ENCODE measurements at regions not wholly inside any gene's neighbourhood (a gene's known extent, or its start where the extent isn't known, plus 50 kb on each side); places are given as distances from the start of the nearest gene placed in this dataset.
"Not testable (repeated sequence)": the region's sequence is repeated elsewhere in the genome, so short reads cannot be mapped to it uniquely, and the experiment has no call there.

DNA sequence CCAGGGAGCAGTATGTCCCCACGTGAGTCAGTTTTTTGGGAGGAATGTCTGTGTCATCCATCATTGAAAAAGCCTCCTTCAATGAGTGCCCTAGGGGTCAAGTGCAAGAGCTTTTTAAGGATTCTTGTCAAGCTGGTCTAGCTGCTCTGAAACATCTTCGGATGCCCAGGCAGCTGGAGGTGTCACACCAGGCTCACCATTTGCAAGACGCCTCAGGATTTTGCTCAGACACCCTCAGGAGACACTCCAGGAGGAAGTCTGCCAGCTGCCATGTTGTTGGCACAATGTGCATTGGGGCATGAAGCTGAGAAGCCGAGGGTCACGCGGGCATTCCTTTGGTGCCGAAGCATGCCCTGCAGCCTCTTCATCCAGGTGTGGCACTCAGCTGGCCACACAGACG lies 111.1 kb upstream of the S1PR3 start:
- DNase-seq = no peak

DNA sequence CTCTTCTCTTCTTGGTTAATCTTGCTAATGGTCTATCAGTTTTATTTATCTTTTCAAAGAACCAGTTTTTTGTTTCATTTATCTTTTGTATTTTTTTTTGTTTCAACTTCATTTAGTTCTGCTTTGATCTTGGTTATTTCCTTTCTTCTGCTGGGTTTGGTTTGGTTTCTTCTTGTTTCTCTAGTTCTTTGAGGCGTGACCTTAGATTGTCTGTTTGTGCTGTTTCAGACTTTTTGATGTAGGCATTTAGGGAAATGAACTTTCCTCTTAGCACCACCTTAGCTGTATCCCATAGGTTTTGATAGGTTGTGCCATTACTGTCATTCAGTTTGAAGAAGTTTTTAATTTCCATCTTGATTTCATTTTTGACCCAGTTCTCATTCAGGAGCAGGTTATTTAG lies 107.0 kb upstream of the S1PR3 start:
- not testable (repeated sequence) for DNase-seq

DNA sequence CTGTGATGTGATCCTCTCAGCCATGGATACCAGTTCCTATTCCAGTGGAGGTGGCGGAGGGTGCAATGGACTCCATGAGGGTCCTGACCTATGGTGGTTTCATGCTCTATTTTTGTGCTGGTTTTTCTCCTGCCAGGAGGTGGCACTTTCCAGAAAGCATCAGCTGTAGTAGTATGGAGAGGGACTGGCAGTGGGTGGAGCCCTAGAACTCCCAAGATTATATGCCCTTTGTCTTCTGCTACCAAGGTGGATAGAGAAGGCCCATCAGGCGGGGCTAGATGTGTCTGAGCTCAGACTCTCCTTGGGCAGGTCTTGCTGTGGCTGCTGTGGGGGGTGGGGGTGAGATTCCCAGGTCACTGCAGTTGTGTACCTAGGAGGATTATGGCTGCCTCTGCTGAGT lies 104.5 kb upstream of the S1PR3 start:
- not testable (repeated sequence) for DNase-seq

DNA sequence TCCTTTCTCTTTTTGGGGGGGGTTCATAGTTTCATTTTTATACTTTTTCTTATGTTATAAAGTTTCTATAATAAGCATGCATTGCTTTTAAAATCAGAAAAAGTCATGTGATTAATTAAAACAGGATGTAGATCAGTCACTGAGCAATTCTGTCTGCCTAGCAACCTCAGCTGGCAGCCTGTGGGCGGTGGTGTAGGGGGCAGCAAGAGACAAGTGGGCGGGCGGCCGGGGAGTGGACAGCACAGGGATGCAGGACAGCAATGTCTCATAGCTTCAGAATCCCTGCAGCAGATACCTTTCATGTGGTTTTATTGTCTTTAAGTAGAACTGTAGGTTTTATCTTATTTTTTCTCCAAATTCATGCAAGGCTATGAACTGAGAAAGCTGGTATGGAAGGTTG lies 101.9 kb upstream of the S1PR3 start:
- DNase-seq = no peak

DNA sequence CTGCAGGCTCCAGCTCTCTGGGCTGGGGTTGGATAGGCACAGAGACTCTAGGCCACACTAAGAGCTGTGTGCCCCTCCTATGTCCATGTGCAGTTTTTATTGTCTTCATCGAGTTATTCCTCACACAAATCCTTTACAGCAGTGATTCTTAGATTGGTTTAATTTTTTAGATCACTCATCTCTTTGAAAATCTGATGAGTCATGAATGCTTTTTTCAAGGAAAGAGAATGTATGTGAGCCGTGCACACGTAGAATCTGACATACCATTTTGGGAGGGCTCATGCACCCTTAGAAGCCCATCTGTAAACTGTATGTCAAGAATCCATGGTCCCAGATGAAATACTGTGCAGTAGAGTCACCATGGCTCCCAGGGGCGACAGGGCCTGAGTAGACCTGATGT lies 100.7 kb upstream of the S1PR3 start:
- DNase-seq = no peak

DNA sequence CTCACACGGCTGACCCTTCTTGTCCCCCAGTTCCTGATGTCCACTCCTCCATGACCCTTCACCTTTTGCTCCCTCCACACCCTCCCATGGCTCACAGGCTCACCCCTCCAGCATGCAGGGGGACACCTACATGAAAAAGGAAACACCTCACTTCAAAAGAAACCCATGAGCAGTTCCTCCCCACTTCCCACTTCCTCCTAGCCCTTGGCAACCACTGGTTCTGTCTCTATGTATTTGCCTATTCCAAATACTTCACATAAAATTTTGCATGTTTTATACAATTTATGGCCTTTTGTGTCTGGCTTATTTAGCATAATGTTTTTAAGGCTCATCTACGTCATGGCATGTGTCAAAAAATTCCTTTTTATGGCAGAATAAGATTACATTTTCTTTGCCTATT lies 100.2 kb upstream of the S1PR3 start:
- DNase-seq = no peak

DNA sequence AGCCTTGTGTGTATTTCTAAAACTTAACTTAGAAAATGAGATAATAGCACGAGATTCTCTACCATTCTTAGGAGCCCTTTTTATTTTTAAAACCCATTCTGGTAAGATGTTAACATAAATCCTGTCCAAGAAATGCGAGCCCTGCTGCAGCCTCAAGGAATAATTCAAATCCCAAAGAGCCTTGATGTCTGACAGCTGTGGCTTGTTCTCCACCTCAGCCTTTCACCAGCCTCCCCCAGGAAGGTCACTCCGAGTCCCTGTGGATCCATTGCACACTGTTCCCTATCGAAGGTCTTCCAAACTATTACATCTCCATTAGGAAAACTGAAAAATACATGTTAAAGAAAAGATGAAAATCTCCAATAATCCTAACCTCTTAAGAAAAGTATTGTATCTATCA lies 98.5 kb upstream of the S1PR3 start:
- no peak for DNase-seq

DNA sequence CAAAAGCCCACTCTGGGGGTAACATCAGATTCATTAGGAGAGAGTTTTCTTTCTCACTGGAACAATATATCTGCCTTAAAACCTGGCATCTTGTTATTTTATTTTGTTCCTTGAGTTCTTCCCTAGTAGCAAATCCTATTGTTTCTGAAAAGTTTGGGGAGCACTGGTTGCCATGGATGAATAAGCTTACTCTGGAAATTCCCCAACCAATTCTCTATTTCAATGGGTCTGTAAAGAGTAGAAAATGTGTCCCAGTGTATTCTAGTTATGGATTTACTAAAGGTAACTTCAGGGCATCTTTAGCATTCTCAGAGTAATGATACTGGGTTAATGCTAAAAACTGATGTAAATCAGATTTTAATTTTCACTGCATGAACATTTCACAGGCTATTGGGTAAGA lies 94.2 kb upstream of the S1PR3 start:
- DNase-seq = no peak

DNA sequence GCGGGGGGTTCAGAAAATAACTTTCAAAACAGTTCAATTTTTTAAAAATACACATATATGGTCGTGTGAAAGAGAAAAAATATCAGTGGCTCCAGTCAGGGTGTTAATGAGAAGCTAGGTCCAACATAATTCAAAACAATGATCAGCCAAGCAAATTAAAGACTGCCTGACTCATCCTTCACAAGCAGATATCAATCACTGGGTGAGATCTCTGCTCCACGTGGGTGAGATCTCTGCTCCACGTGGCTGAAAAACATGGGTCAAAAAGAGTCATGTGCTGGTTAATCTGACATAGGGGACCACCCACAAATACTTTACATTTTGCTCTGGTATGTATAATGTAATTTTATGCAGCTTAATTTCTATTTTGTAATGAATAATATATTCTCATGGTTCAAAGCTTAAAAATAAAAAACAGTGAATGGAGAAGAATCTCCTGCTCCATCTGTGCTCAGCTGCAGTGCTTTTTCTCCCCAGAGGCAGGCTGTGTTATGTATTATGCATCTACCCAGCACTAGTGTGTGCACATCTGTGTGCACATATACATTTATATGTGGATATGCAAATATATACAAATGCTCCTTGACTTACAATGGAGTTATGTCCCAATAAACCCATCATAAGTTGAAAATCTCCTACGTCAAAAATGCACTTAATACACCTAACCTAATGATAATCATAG lies 93.1 kb upstream of the S1PR3 start:
- DNase-seq = no peak

DNA sequence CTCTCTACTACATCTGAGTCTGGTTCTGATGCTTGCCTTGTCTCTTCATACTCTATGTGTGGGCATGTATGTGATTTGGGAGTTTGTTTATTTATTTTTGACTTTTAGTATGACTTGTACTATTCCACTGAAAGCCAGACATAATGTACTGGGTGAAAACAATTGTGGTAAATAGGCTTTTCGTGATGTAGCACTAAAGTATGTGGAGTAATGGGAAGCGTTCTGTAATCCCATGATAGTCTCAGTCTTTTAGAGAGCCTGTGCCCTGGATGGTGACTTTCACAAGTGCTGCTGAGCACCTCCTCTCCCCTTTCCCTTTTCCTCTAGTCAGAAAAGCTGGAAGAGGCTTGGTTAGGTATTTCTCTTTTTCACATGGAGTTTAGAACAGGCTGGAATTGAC lies 85.8 kb upstream of the S1PR3 start:
- DNase-seq = no peak

DNA sequence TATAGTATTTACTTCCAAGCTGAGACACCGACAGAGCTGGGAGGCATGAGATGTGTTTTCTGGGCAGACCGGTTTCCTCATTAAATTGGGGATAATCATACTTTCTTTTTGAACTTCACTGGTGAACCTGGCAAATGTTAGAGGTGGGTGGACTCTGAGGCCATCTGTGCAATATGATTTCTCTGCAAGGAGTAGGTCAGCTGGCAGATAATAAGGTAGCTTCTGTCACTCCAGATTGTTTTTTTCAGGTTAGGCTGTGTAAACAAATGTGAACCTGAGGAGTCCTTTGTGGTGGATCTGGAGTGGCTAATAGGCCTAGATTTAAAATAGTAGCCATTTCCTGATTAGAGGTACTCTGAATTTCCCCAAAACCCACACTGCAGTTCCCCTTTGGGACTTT lies 75.4 kb upstream of the S1PR3 start:
- DNase-seq = no peak

DNA sequence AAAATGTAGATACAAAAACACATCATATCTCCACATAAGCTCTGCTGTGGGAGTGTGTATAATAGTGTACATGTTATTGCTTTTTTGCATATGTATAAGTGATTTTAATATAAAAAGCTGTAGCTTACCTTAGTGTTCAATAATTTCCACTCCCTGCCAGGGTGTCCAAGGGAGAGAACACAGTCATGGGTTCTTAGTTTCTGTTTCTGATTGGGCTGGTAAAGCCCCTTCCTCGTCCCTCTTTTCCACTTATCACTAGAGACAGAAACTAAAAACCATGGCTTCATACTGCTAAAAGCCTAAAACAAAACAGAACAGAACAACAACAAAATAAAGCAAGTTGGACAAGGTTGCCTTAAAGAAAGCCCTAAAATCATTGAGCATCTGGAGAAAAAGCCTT lies 74.4 kb upstream of the S1PR3 start:
- no peak for DNase-seq

DNA sequence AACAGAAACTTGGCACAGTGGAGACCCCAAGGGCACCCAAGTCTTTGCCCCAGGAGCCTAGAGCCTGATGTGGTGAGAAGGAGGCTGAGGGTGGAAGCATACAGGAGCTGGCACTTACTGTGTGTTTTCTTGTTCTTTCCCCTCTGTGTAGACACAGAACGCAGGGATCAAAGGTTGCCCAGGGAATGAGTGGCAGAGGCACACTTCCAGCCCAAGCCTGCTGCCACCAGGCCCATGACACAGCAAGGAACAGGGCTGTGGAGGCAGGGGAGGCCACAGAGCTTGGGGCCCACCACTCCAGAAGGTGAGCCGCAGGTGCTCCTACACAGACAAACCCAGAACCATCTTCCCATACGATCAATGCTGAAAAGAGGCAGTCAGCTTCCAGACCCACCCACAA lies 73.9 kb upstream of the S1PR3 start:
- no peak for DNase-seq

DNA sequence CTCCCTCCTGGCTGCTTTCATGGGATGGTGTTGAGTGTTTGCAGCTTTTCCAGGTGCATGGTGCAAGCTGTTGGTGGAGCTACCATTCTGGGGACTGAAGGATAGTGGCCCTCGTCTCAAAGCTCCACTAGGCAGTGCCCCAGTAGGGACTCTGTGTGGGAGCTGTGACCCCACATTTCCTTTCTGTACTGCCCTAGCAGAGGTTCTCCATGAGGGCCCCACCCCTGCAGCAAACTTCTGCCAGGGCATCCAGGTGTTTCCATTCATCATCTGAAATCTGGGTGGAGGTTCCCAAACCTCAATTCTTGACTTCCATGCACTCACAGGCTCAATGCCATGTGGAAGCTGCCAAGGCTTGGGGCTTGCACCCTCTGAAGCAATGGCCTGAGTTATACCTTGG lies 72.7 kb upstream of the S1PR3 start:
- not testable (repeated sequence) for DNase-seq

DNA sequence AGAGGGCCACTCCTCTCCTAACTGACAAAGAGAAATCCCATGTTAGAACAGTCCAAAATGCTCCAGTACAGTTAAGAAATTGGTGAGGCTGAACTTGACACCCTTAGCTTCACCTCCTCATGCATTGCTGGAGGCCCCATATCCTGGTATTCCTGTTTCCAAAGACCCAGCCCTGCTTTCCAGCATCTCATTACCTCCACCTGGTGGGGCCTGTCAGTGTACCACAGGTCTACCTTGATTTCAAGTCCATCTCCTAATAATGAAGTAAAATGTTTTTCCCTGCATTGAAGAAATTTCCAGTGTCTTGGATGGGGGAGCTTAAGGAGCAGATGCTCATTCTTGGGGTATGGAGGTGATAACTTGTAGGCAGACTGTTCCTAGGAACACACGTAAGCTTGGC lies 70.6 kb upstream of the S1PR3 start:
- DNase-seq = no peak

DNA sequence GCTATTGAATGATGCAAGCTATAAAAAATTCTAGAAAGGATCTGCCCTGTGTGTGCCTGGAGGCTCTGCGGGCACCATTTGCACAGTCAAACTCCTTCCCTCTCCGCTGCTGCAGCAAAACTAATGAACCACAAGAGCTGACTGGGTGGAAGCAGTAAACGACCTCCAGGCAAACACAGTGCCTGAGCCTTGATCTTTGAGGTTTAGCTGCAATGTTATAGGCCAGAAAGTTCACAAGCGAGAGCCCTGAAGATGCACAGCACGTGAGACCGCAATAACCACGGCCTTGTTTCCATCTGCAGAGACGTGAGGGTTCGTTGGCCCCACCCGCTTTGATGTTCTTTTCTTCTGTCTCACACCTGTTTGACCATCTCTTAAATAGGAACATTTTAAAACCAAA lies 69.2 kb upstream of the S1PR3 start:
- DNase-seq = no peak

DNA sequence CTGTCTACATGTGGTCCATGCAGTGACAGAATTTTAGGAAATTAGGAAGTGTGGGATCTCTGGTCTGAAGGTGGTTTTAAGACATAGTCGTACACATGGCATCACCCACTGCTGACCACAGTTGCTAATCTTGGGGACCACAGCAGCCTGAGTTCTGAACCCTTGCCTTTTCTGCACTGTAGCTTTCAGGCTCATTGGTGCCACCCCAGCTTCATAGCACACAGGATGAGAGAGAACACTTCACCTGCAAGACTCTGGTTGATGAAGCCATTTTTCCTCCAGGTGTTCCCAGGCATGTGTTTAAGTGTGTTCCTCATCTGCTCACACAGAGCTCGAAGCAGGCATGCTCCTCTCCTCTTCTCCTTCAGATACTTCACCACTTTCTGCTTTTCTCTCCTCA lies 68.2 kb upstream of the S1PR3 start:
- no peak for DNase-seq

DNA sequence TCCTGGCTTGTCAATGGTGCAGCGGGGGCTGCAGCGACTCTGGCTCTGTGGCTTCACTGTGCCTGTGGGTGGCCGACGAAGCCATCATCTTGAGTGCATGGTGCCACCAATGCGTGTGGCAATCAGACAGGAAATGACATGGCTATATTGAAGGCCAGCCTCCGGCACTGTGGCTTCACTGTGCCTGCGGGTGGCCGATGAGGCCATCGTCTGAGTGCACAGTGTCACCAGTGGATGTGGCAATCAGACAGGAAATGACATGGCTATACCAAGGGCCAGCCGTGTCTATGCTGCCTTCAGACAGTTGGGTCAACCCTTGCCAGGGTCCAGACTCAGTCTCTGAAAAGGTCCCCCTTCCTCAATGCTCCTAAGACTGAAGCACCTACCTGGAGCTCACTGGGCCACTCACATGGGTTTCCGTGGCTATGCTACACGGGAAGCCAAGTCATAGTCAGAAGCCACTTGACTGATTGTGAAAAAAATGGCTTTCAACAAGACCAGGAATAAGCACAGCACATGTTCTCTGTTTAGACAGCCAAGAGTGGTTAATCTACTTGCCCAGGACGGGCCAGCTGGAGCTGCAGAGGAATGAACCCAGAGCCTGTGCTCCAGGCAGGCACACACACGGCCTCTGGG lies 67.5 kb upstream of the S1PR3 start:
- no peak for DNase-seq

DNA sequence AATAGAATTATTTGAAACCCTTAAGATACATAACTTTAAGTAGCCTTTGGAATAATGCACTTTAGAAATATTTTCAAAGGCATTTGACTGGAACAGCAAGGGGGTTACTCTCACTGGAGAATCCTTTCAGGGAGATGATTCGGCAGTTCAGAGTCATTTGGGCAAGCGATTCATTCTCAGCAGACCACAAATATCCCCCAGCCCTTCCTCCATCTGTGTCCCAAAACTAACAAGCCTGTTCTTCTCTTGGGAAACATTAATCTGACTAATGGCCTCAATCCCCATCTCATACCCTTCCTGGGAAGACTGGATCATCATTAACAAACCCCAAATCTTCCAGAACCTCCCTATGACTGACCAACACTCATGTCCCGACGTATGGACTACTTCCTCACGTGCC lies 65.8 kb upstream of the S1PR3 start:
- DNase-seq = no peak

DNA sequence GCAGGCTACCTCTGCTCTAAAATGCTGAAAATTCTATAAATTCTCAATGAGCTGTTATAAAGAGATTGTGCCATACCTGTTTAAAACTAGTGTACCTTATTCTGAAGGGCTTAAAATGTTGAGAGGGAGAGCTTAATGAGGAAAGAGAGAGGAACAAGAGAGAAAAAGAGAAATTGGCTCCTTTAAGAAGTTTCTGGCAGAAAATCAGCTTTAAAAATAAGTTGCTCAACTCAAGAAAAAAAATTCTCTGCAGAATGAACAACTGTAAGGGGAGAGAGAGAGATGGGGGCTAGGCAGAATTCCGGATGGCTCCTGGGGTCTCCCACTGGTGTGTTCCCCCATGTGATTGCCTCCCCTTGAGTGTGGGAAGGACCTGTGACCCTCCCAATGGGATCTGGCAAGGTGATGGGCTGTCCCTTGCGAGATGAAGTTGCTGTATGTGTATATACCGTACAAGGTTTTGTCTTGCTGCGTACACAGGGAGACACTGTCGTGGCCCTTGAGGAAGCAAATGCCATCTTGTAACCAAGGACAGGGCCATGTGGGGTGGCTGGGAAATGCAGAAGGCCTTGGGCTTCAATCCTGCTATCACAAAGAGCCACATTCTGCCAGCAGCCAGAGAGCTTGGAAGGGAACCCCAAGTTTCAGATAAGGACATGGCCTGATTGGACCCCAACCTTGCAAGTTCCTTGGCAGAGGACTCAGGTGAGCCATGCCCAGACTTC lies 64.3 kb upstream of the S1PR3 start:
- DNase-seq = no peak

DNA sequence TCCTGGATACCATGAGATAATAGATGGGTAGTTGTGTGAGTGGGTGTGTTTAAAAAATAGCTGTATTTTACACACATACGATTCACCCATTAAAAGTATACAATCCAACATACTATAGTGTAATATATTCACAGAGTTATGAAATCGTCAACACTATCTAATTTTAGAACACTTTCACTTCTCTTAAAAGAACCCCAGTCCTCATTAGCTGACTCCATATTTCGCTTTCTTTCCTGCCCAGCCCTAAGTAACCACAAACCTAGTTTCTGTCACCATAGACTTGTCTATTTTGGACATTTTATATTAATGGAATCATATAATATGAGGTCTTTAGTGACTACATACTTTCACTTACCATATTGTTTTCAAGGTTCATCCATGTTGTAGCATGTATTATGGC lies 63.8 kb upstream of the S1PR3 start:
- no peak for DNase-seq

DNA sequence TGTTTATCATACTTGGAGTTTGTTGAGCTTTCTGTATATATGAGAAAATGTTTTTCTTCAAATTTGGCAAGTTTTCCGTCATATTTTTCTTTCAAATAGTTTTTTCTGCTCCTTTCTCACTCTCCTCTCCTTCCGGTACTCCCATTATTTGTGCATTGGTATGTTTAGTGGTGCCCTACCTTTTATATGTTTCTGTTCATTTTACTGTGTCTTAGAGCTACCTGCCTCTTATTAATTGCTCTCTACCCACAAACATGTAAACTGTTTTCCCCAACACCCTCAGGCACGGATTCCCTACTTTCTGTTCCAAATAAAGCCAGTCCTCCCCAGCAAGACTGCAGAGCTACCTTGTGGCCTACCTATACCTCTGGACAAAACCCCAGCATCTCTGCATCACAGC lies 60.6 kb upstream of the S1PR3 start:
- DNase-seq = no peak

DNA sequence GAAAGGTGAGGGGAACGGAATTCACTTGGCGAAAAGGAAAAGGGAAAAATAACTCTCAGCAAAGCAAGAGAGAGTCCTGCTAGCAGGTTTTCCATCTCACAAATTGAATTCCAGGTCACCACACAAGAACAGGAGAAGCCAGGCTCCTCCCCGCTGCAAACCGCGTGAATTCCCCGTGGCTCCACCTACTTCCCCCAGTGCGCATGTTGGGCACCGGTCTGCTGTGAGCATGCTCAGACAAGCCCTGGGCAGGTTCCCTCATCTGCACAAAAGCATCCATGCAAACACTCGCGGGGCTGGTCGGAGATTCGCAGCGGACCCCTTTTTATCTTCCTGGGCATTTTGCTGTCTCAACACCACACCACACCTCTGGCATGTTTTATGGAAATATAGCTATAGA lies 58.5 kb upstream of the S1PR3 start:
- no peak for DNase-seq

DNA sequence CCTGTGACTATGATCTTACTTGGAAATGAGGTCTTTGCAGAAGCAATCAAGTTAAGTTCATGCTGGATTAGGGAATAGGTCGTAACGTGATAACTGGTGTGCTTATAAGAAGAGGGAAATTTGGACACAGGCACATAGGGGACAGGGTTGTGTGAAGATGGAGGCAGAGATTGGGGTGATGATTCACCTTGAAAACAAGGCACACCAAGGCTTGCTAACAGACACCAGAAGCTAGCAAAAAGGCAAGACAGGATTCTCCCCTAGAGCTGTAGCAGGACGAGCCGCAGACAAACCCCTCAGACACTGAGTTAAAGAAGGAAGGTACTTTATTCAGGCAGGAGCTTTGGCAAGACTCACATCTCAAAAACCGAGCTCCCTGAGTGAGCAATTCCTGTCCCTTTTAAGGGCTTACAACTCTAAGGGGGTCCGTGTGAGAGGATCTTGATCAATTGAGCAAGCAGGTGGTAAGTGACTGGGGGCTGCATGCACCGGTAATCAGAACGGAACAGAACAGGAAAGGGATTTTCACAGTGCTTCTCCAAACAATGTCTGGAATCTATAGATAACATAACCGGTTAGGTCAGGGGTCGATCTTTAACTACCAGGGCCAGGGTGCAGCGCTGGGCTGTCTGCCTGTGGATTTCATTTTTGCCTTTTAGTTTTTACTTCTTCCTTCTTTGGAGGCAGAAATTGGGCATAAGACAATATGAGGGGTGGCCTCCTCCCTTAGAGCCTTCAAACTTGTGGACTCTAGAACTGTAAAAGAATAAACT lies 57.5 kb upstream of the S1PR3 start:
- DNase-seq = no peak

All from NCI-H446 treated with DMSO at 0.1 percent for 48 hours (cell line).